IMR-90 (cell line): ENCODE measurements at regions not wholly inside any gene's neighbourhood (a gene's known extent, or its start where the extent isn't known, plus 50 kb on each side); places are given as distances from the start of the nearest gene placed in this dataset.

Experiments
- ATAC-seq: fragments of 200-7000 bp; cut with Tn5 transposase; 2 replicates; pipeline ENCODE4 v1.9.1; 2020; ENCODE audit warnings: low read depth, mild to moderate bottlenecking, moderate library complexity
- BruUV-seq: library from RNA; stranded (reverse); fragments of 400-500 nt; replicated peaks from 2 replicates; lab custom pipeline; 2021; lab: Mats Ljungman, UMichigan
- CTCF ChIA-PET: fragments of 300-600 bp; formaldehyde crosslinking; extraction: SDS; loops from one replicate; lab custom pipeline; 2021; ENCODE audit warnings: antibody characterized with exemption; lab: Yijun Ruan, JAX
- POLR2A ChIA-PET: fragments of 300-600 bp; sonication (Branson Sonifier 250); formaldehyde crosslinking; loops from one replicate; lab custom pipeline; 2022; ENCODE audit warnings: antibody characterized with exemption; ENCODE audit not compliant: unreplicated experiment; lab: Charles Lee
- DNase-seq: peaks from one replicate; pipeline ENCODE4 v3.0.0; 2013
- H2AFZ ChIP-seq: replicated peaks from 2 replicates; pipeline ENCODE3; 2013; ENCODE audit warnings: low read length, mild to moderate bottlenecking; ENCODE audit not compliant: poor library complexity
- H2AK5ac ChIP-seq: 2 replicates; pipeline ENCODE4 v1.6.1; 2013; ENCODE audit warnings: low read depth, low read length, inconsistent platforms
- H2AK9ac ChIP-seq: replicated peaks from 2 replicates; pipeline ENCODE3; 2013; ENCODE audit warnings: mild to moderate bottlenecking, low read depth, low read length, moderate library complexity; ENCODE audit not compliant: poor library complexity
- H2BK120ac ChIP-seq: 2 replicates; pipeline ENCODE4 v1.6.1; 2013; ENCODE audit warnings: low read depth, low read length, inconsistent platforms
- H2BK15ac ChIP-seq: 3 replicates; pipeline ENCODE4 v1.6.1; 2013; ENCODE audit warnings: low read depth, low read length, inconsistent platforms
- H2BK20ac ChIP-seq: 2 replicates; pipeline ENCODE4 v1.6.1; 2013; ENCODE audit warnings: low read depth, mild to moderate bottlenecking, inconsistent platforms, low read length, moderate library complexity
- H2BK5ac ChIP-seq: 2 replicates; pipeline ENCODE4 v1.6.1; 2013; ENCODE audit warnings: mild to moderate bottlenecking, low read depth, low read length, inconsistent platforms; ENCODE audit not compliant: poor library complexity, severe bottlenecking
- H3K14ac ChIP-seq: replicated peaks from 2 replicates; pipeline ENCODE4 v1.6.1; 2013; ENCODE audit warnings: low read depth, low read length, inconsistent platforms
- H3K18ac ChIP-seq: 2 replicates; pipeline ENCODE4 v1.6.1; 2013; ENCODE audit warnings: low read depth, low read length, control low read depth
- H3K23ac ChIP-seq: 2 replicates; pipeline ENCODE4 v1.6.1; 2013; ENCODE audit warnings: low read depth, low read length, inconsistent platforms
- H3K27ac ChIP-seq: 2 replicates; pipeline ENCODE4 v1.5.1; 2013; ENCODE audit warnings: mild to moderate bottlenecking, control low read depth, low read length; ENCODE audit not compliant: insufficient read depth
- H3K27me3 ChIP-seq: 2 replicates; pipeline ENCODE4 v1.6.1; 2013; ENCODE audit warnings: low read length; ENCODE audit not compliant: control insufficient read depth, insufficient read depth
- H3K36me3 ChIP-seq: 2 replicates; pipeline ENCODE4 v1.6.1; 2013; ENCODE audit warnings: low read length, mixed read lengths; ENCODE audit not compliant: control insufficient read depth, insufficient read depth
- H3K4ac ChIP-seq: 2 replicates; pipeline ENCODE4 v1.6.1; 2013; ENCODE audit warnings: low read depth, low read length, inconsistent platforms
- H3K4me1 ChIP-seq: 2 replicates; pipeline ENCODE4 v1.6.1; 2013; ENCODE audit warnings: low read length, mixed read lengths; ENCODE audit not compliant: control insufficient read depth, insufficient read depth
- H3K4me2 ChIP-seq: 2 replicates; pipeline ENCODE4 v1.6.1; 2013; ENCODE audit warnings: low read depth, mild to moderate bottlenecking, control low read depth, low read length, moderate library complexity
- H3K4me3 ChIP-seq: 2 replicates; pipeline ENCODE4 v1.5.1; 2013; ENCODE audit warnings: low read depth, mild to moderate bottlenecking, control low read depth, low read length, moderate library complexity; ENCODE audit not compliant: insufficient read depth
- H3K56ac ChIP-seq: 2 replicates; pipeline ENCODE4 v1.6.1; 2013; ENCODE audit warnings: low read length, inconsistent platforms; ENCODE audit not compliant: insufficient read depth; ENCODE audit errors: extremely low read depth
- H3K79me1 ChIP-seq, 2 experiments: 2 replicates each; pipeline ENCODE4 v1.6.1; 2013; ENCODE audit warnings: low read length in 2 of 2, inconsistent platforms in 1 of 2, low read depth in 1 of 2
- H3K9ac ChIP-seq: 2 replicates; pipeline ENCODE4 v1.6.1; 2013; ENCODE audit warnings: low read depth, low read length, control low read depth
- H3K9me1 ChIP-seq: 2 replicates; pipeline ENCODE4 v1.6.1; 2013; ENCODE audit warnings: low read length, inconsistent platforms; ENCODE audit not compliant: insufficient read depth
- H3K9me3 ChIP-seq: 2 replicates; pipeline ENCODE4 v1.6.1; 2013; ENCODE audit warnings: low read length; ENCODE audit not compliant: control insufficient read depth, insufficient read depth
- H4K20me1 ChIP-seq: 2 replicates; pipeline ENCODE4 v1.6.1; 2013; ENCODE audit warnings: low read length, inconsistent platforms; ENCODE audit not compliant: insufficient read depth
- H4K5ac ChIP-seq: 2 replicates; pipeline ENCODE4 v1.6.1; 2013; ENCODE audit warnings: mild to moderate bottlenecking, low read depth, low read length, control low read depth
- H4K8ac ChIP-seq, 2 experiments: 2 replicates each; pipeline ENCODE4 v1.6.1; 2013; ENCODE audit warnings: low read depth in 2 of 2, low read length in 2 of 2, control low read depth in 1 of 2, inconsistent platforms in 1 of 2
- H4K91ac ChIP-seq: 2 replicates; pipeline ENCODE4 v1.6.1; 2013; ENCODE audit warnings: low read depth, low read length, inconsistent platforms; ENCODE audit not compliant: insufficient read depth
- FOS ChIP-seq: fragments of 150-350 bp; IDR thresholded peaks from 2 replicates; pipeline ENCODE4 v1.6.1; 2016; ENCODE audit warnings: low read depth, low read length
- MXI1 ChIP-seq: IDR thresholded peaks from 2 replicates; pipeline ENCODE4 v1.6.1; 2012; ENCODE audit warnings: low read depth, mild to moderate bottlenecking, low read length, moderate library complexity, borderline replicate concordance
- RFX5 ChIP-seq: IDR thresholded peaks from 2 replicates; pipeline ENCODE4 v1.8.0; 2012; ENCODE audit warnings: low read depth, mild to moderate bottlenecking, low read length, moderate library complexity
- dilution Hi-C: fragments of 300-500 bp; cut with HindIII; formaldehyde crosslinking; loops from one replicate; pipeline ENCODE4 v1.14.3; 2018; ENCODE audit warnings: low sequenced_read_pairs; ENCODE audit not compliant: unreplicated experiment
- in situ Hi-C: fragments of 300-500 bp; cut with MboI; formaldehyde crosslinking; loops from 3 replicates; pipeline ENCODE4 v1.14.3; 2019; ENCODE audit warnings: low sequenced_read_pairs, inconsistent platforms, mixed read lengths
- intact Hi-C: fragments of 100-400 bp; cut with micrococcal nuclease; formaldehyde crosslinking; loops from 2 replicates; pipeline ENCODE4 v1.10.0; 2022

- no peak overlapping the region for H3K23ac ChIP-seq
- H4K20me1 ChIP-seq = no peaks in the 10 kb centered on the region
- ChIA-PET CTCF (no interaction called here), POLR2A (no interaction called here)
- no peak overlapping the region for H2AFZ ChIP-seq
- peaks cover 25% of the 10 kb centered on the region for H3K9me3 ChIP-seq
- H3K56ac ChIP-seq = no peak overlapping the region
- H3K27me3 ChIP-seq = no peaks in the 10 kb centered on the region
- no peaks in the 10 kb centered on the region for H3K79me1 ChIP-seq
- H3K4me1 ChIP-seq = no peaks in the 10 kb centered on the region
- no peak overlapping the region for H4K8ac ChIP-seq
- H2BK15ac ChIP-seq = no peak overlapping the region
- dilution Hi-C loops = no loop called here
- no peak overlapping the region for H2AK5ac ChIP-seq
- no peak overlapping the region for H3K4me2 ChIP-seq
- H3K14ac ChIP-seq = no peak overlapping the region
- H4K91ac ChIP-seq = no peak overlapping the region
- H3K27ac ChIP-seq = no peak overlapping the region
- TF ChIP-seq RFX5 = no peak
- TF ChIP-seq MXI1 = no peak
- TF ChIP-seq FOS = no peak
- ATAC-seq = no peak
- no peaks in the 10 kb centered on the region for H3K9me1 ChIP-seq
- no peaks in the 10 kb centered on the region for H3K36me3 ChIP-seq
- H2BK120ac ChIP-seq = no peak overlapping the region
- H3K4me3 ChIP-seq = no peak overlapping the region
- no TSS peak for BruUV-seq
- H2BK5ac ChIP-seq = no peak overlapping the region
- no peak for DNase-seq
- intact Hi-C loops = no loop called here
- no peak overlapping the region for H3K18ac ChIP-seq
- H2AK9ac ChIP-seq = no peak overlapping the region
- no peak overlapping the region for H3K4ac ChIP-seq
- in situ Hi-C loops = no loop called here
- H3K9ac ChIP-seq = no peak overlapping the region
- H4K5ac ChIP-seq = no peak overlapping the region
- H2BK20ac ChIP-seq = no peak overlapping the region
Observed at GRCh38 chrX:522456-522855, 108.1 kb upstream of the SHOX start.
